Hypothalamus (tissue), 51 donors: ENCODE measurements at regions not wholly inside any gene's neighbourhood (a gene's known extent, or its start where the extent isn't known, plus 50 kb on each side); places are given as distances from the start of the nearest gene placed in this dataset.

Experiments
- DNase-seq, 51 donors: peaks; one replicate each; lab custom pipeline; 2025; lab: John Stamatoyannopoulos, UW

- no peak for DNase-seq
These were observed 496.4 kb upstream of the LRRC4C start for GRCh38 chr11:41955635-41956400.

- DNase-seq = no peak
These were observed 504.0 kb upstream of the LRRC4C start for GRCh38 chr11:41963406-41963805.

- no peak for DNase-seq
These were observed 511.2 kb upstream of the LRRC4C start for GRCh38 chr11:41970681-41971080.

- no peak for DNase-seq
These were observed 512.1 kb upstream of the LRRC4C start for GRCh38 chr11:41971592-41971991.

- DNase-seq = peak in 1 of 51 donors; percentile 35
These were observed 519.5 kb upstream of the LRRC4C start for GRCh38 chr11:41978945-41979344.

GRCh38 chr11:41980741-41981140 lies 521.3 kb upstream of the LRRC4C start:
- DNase-seq = no peak

GRCh38 chr11:41982276-41982675 lies 522.8 kb upstream of the LRRC4C start:
- DNase-seq = peak in 1 of 51 donors; percentile 2

GRCh38 chr11:41982975-41983374 lies 523.5 kb upstream of the LRRC4C start:
- no peak for DNase-seq

GRCh38 chr11:41983475-41983874 lies 524.0 kb upstream of the LRRC4C start:
- no peak for DNase-seq

GRCh38 chr11:41984023-41984422 lies 524.6 kb upstream of the LRRC4C start:
- no peak for DNase-seq

- no peak for DNase-seq
These were observed 526.3 kb upstream of the LRRC4C start for GRCh38 chr11:41985799-41986198.

- DNase-seq = no peak
These were observed 529.6 kb upstream of the LRRC4C start for GRCh38 chr11:41988951-41989572.

- DNase-seq = no peak
These were observed 530.5 kb upstream of the LRRC4C start for GRCh38 chr11:41989823-41990380.

GRCh38 chr11:41996533-41996932 lies 537.1 kb upstream of the LRRC4C start:
- DNase-seq = no peak

GRCh38 chr11:41997844-41998401 lies 538.5 kb upstream of the LRRC4C start:
- DNase-seq = no peak

- DNase-seq = no peak
These were observed 539.6 kb upstream of the LRRC4C start for GRCh38 chr11:41999066-41999465.

GRCh38 chr11:42003801-42004200 lies 544.3 kb upstream of the LRRC4C start:
- DNase-seq = no peak

- no peak for DNase-seq
These were observed 547.3 kb upstream of the LRRC4C start for GRCh38 chr11:42006766-42007165.

- DNase-seq = no peak
These were observed 552.8 kb upstream of the LRRC4C start for GRCh38 chr11:42012271-42012670.

GRCh38 chr11:42013656-42014201 lies 554.3 kb upstream of the LRRC4C start:
- DNase-seq = no peak

GRCh38 chr11:42021911-42022310 lies 562.5 kb upstream of the LRRC4C start:
- DNase-seq = no peak
